Glutamatergic neuron (in vitro differentiated cells): ENCODE measurements at regions not wholly inside any gene's neighbourhood (a gene's known extent, or its start where the extent isn't known, plus 50 kb on each side); places are given as distances from the start of the nearest gene placed in this dataset.

Experiments
- DNase-seq: peaks from one replicate; pipeline ENCODE4 v3.0.0; 2022
- H3K27ac Mint-ChIP-seq: one replicate; pipeline ENCODE4 v1.8.0; 2020; ENCODE audit warnings: mild to moderate bottlenecking, mixed read lengths, inconsistent platforms; ENCODE audit not compliant: unreplicated experiment
- H3K27me3 Mint-ChIP-seq: one replicate; pipeline ENCODE4 v1.8.0; 2020; ENCODE audit warnings: mild to moderate bottlenecking, moderate library complexity, mixed read lengths, inconsistent platforms; ENCODE audit not compliant: unreplicated experiment
- H3K36me3 Mint-ChIP-seq: one replicate; pipeline ENCODE4 v1.8.0; 2020; ENCODE audit warnings: mild to moderate bottlenecking, mixed read lengths, inconsistent platforms; ENCODE audit not compliant: unreplicated experiment
- H3K4me1 Mint-ChIP-seq: one replicate; pipeline ENCODE4 v1.8.0; 2020; ENCODE audit warnings: mild to moderate bottlenecking, low read depth, mixed read lengths, inconsistent platforms; ENCODE audit not compliant: unreplicated experiment
- H3K4me3 Mint-ChIP-seq: one replicate; pipeline ENCODE4 v1.8.0; 2020; ENCODE audit warnings: mild to moderate bottlenecking, mixed read lengths, inconsistent platforms; ENCODE audit not compliant: unreplicated experiment
- H3K9me3 Mint-ChIP-seq: one replicate; pipeline ENCODE4 v1.8.0; 2020; ENCODE audit warnings: mild to moderate bottlenecking, moderate library complexity, mixed read lengths, inconsistent platforms; ENCODE audit not compliant: unreplicated experiment
- TF ChIP-seq, protein P1 (sequence below): fragments of 200-600 bp; sonication (generic); IDR thresholded peaks from one replicate; pipeline ENCODE4 v1.5.0; 2021; ENCODE audit not compliant: partially characterized antibody, unreplicated experiment

DNA sequence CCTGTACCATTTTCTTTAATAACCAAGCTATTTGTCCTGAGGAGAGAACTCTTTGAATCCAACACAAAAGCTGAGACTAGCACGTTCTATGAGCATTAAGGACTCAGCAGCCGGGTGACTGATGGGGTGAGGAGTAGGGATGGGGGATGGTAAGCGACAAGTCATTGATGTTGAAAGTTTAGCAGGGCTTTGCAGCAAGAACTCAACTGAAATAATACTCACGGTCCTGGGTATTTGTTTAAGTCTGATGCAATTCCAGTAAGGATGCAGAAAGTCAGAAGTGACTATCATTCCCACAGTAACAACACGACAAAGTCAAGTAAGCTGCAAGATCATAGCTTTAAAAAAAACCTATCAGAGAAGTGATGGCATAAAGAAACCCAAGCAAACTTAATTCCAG, 131.1 kb downstream of the ACTL7B start:
- TF ChIP-seq, protein P1, sequence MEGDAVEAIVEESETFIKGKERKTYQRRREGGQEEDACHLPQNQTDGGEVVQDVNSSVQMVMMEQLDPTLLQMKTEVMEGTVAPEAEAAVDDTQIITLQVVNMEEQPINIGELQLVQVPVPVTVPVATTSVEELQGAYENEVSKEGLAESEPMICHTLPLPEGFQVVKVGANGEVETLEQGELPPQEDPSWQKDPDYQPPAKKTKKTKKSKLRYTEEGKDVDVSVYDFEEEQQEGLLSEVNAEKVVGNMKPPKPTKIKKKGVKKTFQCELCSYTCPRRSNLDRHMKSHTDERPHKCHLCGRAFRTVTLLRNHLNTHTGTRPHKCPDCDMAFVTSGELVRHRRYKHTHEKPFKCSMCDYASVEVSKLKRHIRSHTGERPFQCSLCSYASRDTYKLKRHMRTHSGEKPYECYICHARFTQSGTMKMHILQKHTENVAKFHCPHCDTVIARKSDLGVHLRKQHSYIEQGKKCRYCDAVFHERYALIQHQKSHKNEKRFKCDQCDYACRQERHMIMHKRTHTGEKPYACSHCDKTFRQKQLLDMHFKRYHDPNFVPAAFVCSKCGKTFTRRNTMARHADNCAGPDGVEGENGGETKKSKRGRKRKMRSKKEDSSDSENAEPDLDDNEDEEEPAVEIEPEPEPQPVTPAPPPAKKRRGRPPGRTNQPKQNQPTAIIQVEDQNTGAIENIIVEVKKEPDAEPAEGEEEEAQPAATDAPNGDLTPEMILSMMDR = no peak
- H3K9me3 Mint-ChIP-seq = no peaks in the 10 kb centered on the region
- H3K4me1 Mint-ChIP-seq = no peaks in the 10 kb centered on the region
- no peaks in the 10 kb centered on the region for H3K36me3 Mint-ChIP-seq
- DNase-seq = no peak
- no peak overlapping the region for H3K27ac Mint-ChIP-seq
- no peak overlapping the region for H3K4me3 Mint-ChIP-seq
- H3K27me3 Mint-ChIP-seq = no peaks in the 10 kb centered on the region

DNA sequence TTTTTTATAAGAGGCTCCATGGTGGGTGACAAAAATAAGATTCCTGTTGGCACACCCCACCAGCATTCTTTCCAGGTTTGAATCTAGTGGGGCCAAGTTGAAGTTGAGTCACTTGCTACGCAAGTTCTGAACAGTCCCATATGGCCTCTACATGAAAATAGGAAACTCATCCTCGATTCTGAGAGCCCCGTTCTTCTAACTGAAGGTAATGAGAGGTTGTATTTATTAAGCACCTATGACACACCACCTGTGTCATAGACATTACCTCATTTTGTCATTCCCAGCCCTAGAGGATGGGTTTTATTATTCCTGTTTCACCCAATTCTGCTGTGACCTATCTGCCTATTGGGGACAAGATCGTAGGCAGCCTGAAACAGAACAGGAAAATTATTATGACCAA, 131.7 kb downstream of the ACTL7B start:
- Mint-ChIP-seq H3K9me3 (no peaks in the 10 kb centered on the region), H3K4me1 (no peaks in the 10 kb centered on the region), H3K27me3 (no peaks in the 10 kb centered on the region), H3K4me3 (no peak overlapping the region), H3K36me3 (no peaks in the 10 kb centered on the region), H3K27ac (no peak overlapping the region)
- TF ChIP-seq, protein P1 = no peak
- DNase-seq = no peak

DNA sequence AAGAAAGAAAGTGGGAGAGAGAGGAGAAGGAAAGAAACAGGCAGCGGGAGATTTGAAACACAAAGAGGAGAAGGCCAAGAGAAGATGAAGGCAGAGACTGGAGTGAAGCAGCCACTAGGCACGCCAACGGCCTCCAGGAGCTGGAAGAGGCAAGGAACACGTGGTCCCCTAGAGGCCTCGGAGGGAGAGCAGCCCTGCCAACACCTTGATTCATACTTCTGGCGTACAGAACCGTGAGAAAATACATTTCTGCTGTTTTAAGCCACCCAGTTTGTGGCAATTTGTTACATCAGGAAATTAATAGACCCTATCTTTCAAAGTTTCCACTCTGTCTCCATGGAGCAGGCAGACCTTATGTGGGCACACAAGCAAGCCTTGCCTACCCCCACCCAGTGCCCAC, 133.4 kb downstream of the ACTL7B start:
- H3K27me3 Mint-ChIP-seq = no peaks in the 10 kb centered on the region
- no peak overlapping the region for H3K4me3 Mint-ChIP-seq
- TF ChIP-seq, protein P1 = no peak
- H3K4me1 Mint-ChIP-seq = no peaks in the 10 kb centered on the region
- DNase-seq = no peak
- no peaks in the 10 kb centered on the region for H3K9me3 Mint-ChIP-seq
- no peak overlapping the region for H3K27ac Mint-ChIP-seq
- H3K36me3 Mint-ChIP-seq = no peaks in the 10 kb centered on the region

DNA sequence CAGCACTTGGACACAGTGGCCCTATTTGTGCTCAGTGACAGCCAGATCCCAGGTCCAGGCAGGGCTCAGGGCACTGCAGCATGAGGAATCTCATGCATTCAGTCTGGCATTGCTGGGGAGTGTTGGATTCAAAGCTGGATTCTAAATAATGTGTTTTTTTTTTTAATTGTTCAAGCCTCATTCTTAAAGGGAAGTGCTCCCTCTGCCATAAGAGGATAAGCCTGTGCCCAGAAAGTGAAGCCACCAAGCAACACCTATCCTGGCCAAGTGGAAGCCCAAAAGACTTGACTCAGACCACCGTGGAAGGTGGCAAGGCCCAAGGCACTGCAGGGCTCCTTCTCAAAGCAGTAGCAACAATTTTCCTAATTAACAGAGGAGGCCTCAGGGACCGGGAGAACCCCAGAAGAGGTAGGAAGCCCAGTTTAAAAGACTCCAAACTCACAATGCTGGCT, 135.6 kb downstream of the ACTL7B start:
- TF ChIP-seq, protein P1 = no peak
- Mint-ChIP-seq H3K4me1 (no peaks in the 10 kb centered on the region), H3K9me3 (peaks cover 4% of the 10 kb centered on the region), H3K27me3 (no peaks in the 10 kb centered on the region), H3K4me3 (no peak overlapping the region), H3K36me3 (no peaks in the 10 kb centered on the region), H3K27ac (no peak overlapping the region)
- DNase-seq = no peak

DNA sequence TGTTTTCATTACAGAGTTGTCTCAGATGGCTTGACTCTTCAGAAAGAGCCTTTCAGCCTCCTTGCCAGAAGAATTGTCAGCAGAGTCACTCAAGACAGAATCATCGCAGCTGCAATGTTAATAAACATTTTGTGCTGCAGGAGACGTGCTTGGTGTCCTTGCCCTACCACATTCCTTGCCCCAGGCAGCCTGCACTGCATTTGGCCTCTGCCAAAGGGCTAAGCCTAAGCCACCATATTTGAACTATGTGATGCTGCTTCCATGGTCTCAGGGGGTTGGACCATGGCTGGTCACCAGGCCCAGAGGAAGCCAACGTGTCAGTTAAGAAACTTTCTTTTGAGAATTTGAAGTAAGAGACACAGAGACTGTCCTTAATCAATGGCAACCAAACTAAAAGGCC, 145.4 kb downstream of the ACTL7B start:
- no peak for DNase-seq
- Mint-ChIP-seq H3K27me3 (peaks cover 2% of the 10 kb centered on the region), H3K27ac (no peak overlapping the region), H3K9me3 (no peaks in the 10 kb centered on the region), H3K36me3 (no peaks in the 10 kb centered on the region), H3K4me3 (no peak overlapping the region), H3K4me1 (no peaks in the 10 kb centered on the region)
- TF ChIP-seq, protein P1 = no peak
